T-cell (primary cell): ENCODE measurements at regions not wholly inside any gene's neighbourhood (a gene's known extent, or its start where the extent isn't known, plus 50 kb on each side); places are given as distances from the start of the nearest gene placed in this dataset.

Experiments
- ATAC-seq, 4 experiments: fragments of 200-7000 bp in 3 of 4; fragments of 150-1000 bp in 1 of 4; cut with Tn5 transposase; replicated peaks in 1 of 4; 1 replicate in 3 of 4; 2 replicates in 1 of 4; pipeline ENCODE4 v1.10.0; 2021; ENCODE audit warnings: moderate library complexity in 3 of 4, mild to moderate bottlenecking in 2 of 4, moderate number of reproducible peaks in 1 of 4
- CTCF ChIA-PET, 2 donors: fragments of 300-600 bp; sonication (Branson Sonifier 250); formaldehyde crosslinking; loops; one replicate each; lab custom pipeline; 2022; ENCODE audit warnings: antibody characterized with exemption in 2 of 2; lab: Charles Lee
- POLR2A ChIA-PET, 2 donors: fragments of 300-600 bp; sonication (Branson Sonifier 250); formaldehyde crosslinking; loops; one replicate each; lab custom pipeline; 2022; ENCODE audit warnings: antibody characterized with exemption in 2 of 2; lab: Charles Lee
- DNase-seq, 35 experiments: peaks; one replicate each; pipeline versions ENCODE4 v3.0.0 to v3.0.0-alpha.2; 2013 to 2023
- H3K27ac ChIP-seq: one replicate; pipeline ENCODE4 v1.5.1; 2013; ENCODE audit warnings: low read length
- H3K27me3 ChIP-seq, 2 experiments: replicated peaks in 1 of 2; 1 replicate in 1 of 2; 2 replicates in 1 of 2; pipeline versions ENCODE4 v1.6.1 to v1.7.0; 2013; ENCODE audit warnings: low read length in 1 of 2, mixed read lengths in 1 of 2; ENCODE audit not compliant: control insufficient read depth in 2 of 2, insufficient read depth in 2 of 2; ENCODE audit errors: extremely low read depth in 1 of 2
- H3K36me3 ChIP-seq, 2 donors: 1 replicate in 1 of 2; 2 replicates in 1 of 2; pipeline versions ENCODE4 v1.6.1 to v1.7.0; 2013; ENCODE audit warnings: low read length in 1 of 2; ENCODE audit not compliant: control insufficient read depth in 2 of 2, insufficient read depth in 1 of 2; ENCODE audit errors: extremely low read depth in 1 of 2
- H3K4me1 ChIP-seq, 2 experiments: 1 replicate in 1 of 2; 2 replicates in 1 of 2; pipeline versions ENCODE4 v1.6.1 to v1.7.0; 2013; ENCODE audit warnings: low read length in 2 of 2, mixed read lengths in 1 of 2; ENCODE audit not compliant: insufficient read depth in 2 of 2, control insufficient read depth in 1 of 2; ENCODE audit errors: extremely low read depth in 1 of 2
- H3K4me3 ChIP-seq, 2 donors: 1 replicate in 1 of 2; 2 replicates in 1 of 2; pipeline versions ENCODE4 v1.5.1 to v1.7.0; 2013; ENCODE audit warnings: mild to moderate bottlenecking in 2 of 2, low read length in 1 of 2, moderate library complexity in 1 of 2; ENCODE audit not compliant: control insufficient read depth in 1 of 2; ENCODE audit errors: extremely low read depth in 1 of 2
- H3K9me3 ChIP-seq: 2 replicates; pipeline ENCODE4 v1.7.0; 2013
- H3K27ac Mint-ChIP-seq, 2 donors: one replicate each; pipeline ENCODE4 v1.8.0; 2020 to 2021; ENCODE audit warnings: mild to moderate bottlenecking in 2 of 2, mixed read lengths in 2 of 2
- H3K27me3 Mint-ChIP-seq, 2 donors: one replicate each; pipeline ENCODE4 v1.8.0; 2021 to 2022; ENCODE audit warnings: mixed read lengths in 2 of 2
- H3K36me3 Mint-ChIP-seq: one replicate; pipeline ENCODE4 v1.8.0; 2021; ENCODE audit warnings: mixed read lengths
- H3K4me1 Mint-ChIP-seq, 3 donors: one replicate each; pipeline ENCODE4 v1.8.0; 2020 to 2022; ENCODE audit warnings: mixed read lengths in 3 of 3, mild to moderate bottlenecking in 1 of 3
- H3K4me3 Mint-ChIP-seq, 3 donors: one replicate each; pipeline ENCODE4 v1.8.0; 2020 to 2022; ENCODE audit warnings: mild to moderate bottlenecking in 3 of 3, mixed read lengths in 3 of 3, moderate library complexity in 3 of 3
- H3K9me3 Mint-ChIP-seq, 3 donors: one replicate each; pipeline ENCODE4 v1.8.0; 2020 to 2022; ENCODE audit warnings: mixed read lengths in 3 of 3
- WGBS: methylation state at CpG from one replicate; pipeline ENCODE4 v1.1.5; 2013; ENCODE audit warnings: missing lambda C conversion rate; ENCODE audit not compliant: insufficient coverage; 5-methylcytosine and 5-hydroxymethylcytosine counted together

DNA sequence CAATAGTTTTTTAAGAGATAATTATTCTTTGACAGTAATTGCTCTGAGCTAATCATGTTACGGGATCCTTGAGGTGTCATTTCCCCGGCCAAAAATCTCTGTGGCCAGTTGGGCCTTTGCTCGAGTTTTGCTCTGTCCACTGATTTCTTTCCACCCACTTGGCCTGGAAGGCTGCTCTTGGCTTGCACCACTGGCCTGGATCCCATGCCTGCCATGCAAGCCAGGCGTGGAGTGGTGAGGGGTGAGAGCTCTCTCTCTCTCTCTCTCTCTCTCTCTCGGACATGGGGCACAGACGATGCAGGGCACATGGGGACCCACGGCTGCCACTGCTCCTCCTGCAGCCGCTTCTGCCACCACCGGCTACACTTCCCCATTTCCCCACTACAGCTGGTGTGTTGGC is 853.0 kb upstream of the GCFC2 start:
- CTCF ChIA-PET, result interaction anchor here in 1 of 2 donors (0.6 kb wide), 1 partner anchor 59 kb away, joined by 4 read pairs; no protein-coding TSS in a partner anchor
- H3K9me3 ChIP-seq, result no peaks in the 10 kb centered on the region
- H3K27ac Mint-ChIP-seq, result no peak overlapping the region
- no peaks in the 10 kb centered on the region for H3K36me3 ChIP-seq
- H3K36me3 Mint-ChIP-seq, result no peaks in the 10 kb centered on the region
- ATAC-seq, result no peak
- H3K4me3 ChIP-seq, result no peak overlapping the region
- WGBS, result 96% methylated on average over 4 of the region's 9 CpGs
- no peaks in the 10 kb centered on the region for H3K27me3 Mint-ChIP-seq
- H3K4me1 Mint-ChIP-seq, result no peaks in the 10 kb centered on the region
- no peak overlapping the region for H3K27ac ChIP-seq
- no peak for DNase-seq
- no peaks in the 10 kb centered on the region for H3K4me1 ChIP-seq
- peaks cover 0 to 8% (median 0%) of the 10 kb centered on the region in 3 donors for H3K9me3 Mint-ChIP-seq
- no peaks in the 10 kb centered on the region for H3K27me3 ChIP-seq
- POLR2A ChIA-PET, result no interaction called here
- H3K4me3 Mint-ChIP-seq, result no peak overlapping the region

DNA sequence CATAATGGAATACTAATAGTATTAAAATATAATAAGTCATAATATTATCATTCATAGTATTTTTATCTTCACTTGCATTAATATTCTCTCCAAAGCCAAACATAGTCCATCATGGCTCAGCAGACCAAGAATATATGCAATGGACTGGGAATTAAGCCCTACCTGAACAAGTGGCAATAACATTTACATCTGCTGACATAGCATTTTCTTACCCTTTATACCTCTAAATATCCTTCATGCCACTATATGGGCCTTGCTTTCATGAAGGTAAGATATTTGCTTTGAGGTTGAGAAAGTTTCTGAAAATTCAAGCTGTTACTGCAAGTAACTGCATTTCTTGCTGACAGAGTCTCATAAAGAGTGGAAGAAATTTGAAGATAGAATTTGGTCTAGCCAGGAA is 847.4 kb upstream of the GCFC2 start:
- ChIA-PET POLR2A (no interaction called here), CTCF (no interaction called here)
- H3K4me1 Mint-ChIP-seq, result no peaks in the 10 kb centered on the region
- Histone ChIP-seq H3K27ac (no peak overlapping the region), H3K36me3 (no peaks in the 10 kb centered on the region), H3K4me3 (no peak overlapping the region), H3K9me3 (no peaks in the 10 kb centered on the region), H3K4me1 (no peaks in the 10 kb centered on the region), H3K27me3 (no peaks in the 10 kb centered on the region)
- peaks cover 0 to 3% (median 0%) of the 10 kb centered on the region in 3 donors for H3K9me3 Mint-ChIP-seq
- ATAC-seq (no peak), DNase-seq (no peak)
- no peak overlapping the region for H3K27ac Mint-ChIP-seq
- no peaks in the 10 kb centered on the region for H3K36me3 Mint-ChIP-seq
- no peaks in the 10 kb centered on the region for H3K27me3 Mint-ChIP-seq
- H3K4me3 Mint-ChIP-seq, result no peak overlapping the region

DNA sequence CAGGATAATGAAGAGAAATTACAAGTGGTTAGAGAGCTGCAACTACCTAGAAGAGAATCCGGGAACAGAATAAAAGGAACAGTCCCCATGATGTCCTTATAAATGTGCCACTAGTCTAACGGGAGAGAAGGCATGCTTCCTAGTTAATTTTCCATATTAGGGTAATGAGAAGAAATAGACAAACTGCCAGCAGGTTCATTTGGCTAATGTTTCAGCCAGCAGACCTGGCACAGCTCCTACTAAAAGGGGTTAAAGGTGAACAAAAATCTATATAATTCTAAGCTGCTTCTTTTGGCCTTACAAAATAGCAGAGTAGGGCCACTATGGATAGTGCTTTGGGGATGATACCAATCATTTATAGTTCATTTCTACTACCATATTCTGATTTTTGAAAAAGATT is 845.3 kb upstream of the GCFC2 start:
- H3K27me3 ChIP-seq, result no peaks in the 10 kb centered on the region
- ChIA-PET CTCF (no interaction called here), POLR2A (no interaction called here)
- 100% methylated on average over 1 of the region's 2 CpGs for WGBS
- Mint-ChIP-seq H3K4me1 (no peaks in the 10 kb centered on the region), H3K9me3 (peaks cover 0 to 3% (median 0%) of the 10 kb centered on the region in 3 donors), H3K27me3 (no peaks in the 10 kb centered on the region), H3K36me3 (no peaks in the 10 kb centered on the region), H3K4me3 (no peak overlapping the region), H3K27ac (no peak overlapping the region)
- no peaks in the 10 kb centered on the region for H3K4me1 ChIP-seq
- no peaks in the 10 kb centered on the region for H3K9me3 ChIP-seq
- DNase-seq, result no peak
- H3K36me3 ChIP-seq, result no peaks in the 10 kb centered on the region
- H3K27ac ChIP-seq, result no peak overlapping the region
- no peak for ATAC-seq
- H3K4me3 ChIP-seq, result no peak overlapping the region

DNA sequence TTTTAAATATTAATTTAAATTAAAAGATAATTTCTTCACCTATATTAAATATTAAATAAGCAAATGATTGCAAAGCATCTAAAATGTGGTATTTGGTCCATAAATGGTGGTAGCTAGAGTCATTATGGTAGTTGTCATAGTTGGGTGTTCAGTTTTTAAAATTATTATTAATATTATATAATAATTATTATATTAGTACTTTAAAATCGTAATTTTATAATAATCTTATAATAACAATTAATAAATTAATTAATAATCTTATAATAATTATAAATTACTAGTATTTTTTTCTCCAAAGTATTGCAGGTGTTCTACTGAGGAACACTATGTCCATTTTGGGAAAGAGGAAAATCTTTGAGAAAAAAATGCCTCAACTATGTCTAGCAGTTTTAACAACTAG is 835.5 kb upstream of the GCFC2 start:
- no peaks in the 10 kb centered on the region for H3K9me3 ChIP-seq
- Mint-ChIP-seq H3K27ac (no peak overlapping the region), H3K36me3 (no peaks in the 10 kb centered on the region), H3K9me3 (peaks cover 8 to 27% (median 18%) of the 10 kb centered on the region in 3 donors), H3K4me3 (no peak overlapping the region), H3K4me1 (no peaks in the 10 kb centered on the region), H3K27me3 (no peaks in the 10 kb centered on the region)
- ATAC-seq (no peak), DNase-seq (no peak)
- no peak overlapping the region for H3K4me3 ChIP-seq
- no peaks in the 10 kb centered on the region for H3K4me1 ChIP-seq
- H3K36me3 ChIP-seq, result no peaks in the 10 kb centered on the region
- no peak overlapping the region for H3K27ac ChIP-seq
- no peaks in the 10 kb centered on the region for H3K27me3 ChIP-seq
- ChIA-PET CTCF (no interaction called here), POLR2A (no interaction called here)
- no CpG with 5 or more reads among the region's 1 CpG for WGBS

DNA sequence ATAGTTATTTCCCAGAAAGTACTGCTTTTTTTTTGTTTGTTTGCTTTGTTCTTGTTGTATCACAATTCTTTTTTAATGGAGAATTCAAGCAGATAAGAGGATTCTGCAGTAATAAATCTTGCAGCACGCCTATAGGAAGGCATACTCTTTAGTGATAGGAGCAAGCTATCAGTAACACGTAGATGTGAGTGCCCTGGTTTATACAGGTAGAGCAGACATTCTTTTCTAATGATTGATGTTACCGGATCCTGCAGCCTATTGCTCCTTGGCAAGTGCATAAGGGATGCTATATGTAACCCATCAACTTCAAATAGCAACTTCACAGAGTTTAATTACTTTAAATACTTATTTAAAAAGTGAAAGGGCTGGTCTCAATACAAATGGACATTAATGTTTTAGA is 834.2 kb upstream of the GCFC2 start:
- no peak overlapping the region for H3K4me3 Mint-ChIP-seq
- H3K27ac Mint-ChIP-seq, result no peak overlapping the region
- H3K36me3 Mint-ChIP-seq, result no peaks in the 10 kb centered on the region
- no peaks in the 10 kb centered on the region for H3K27me3 ChIP-seq
- H3K4me1 ChIP-seq, result no peaks in the 10 kb centered on the region
- no peak overlapping the region for H3K4me3 ChIP-seq
- ATAC-seq, result no peak
- no peaks in the 10 kb centered on the region for H3K27me3 Mint-ChIP-seq
- H3K36me3 ChIP-seq, result no peaks in the 10 kb centered on the region
- no peak for DNase-seq
- POLR2A ChIA-PET, result no interaction called here
- H3K4me1 Mint-ChIP-seq, result no peaks in the 10 kb centered on the region
- H3K9me3 Mint-ChIP-seq, result peaks cover 11 to 33% (median 14%) of the 10 kb centered on the region in 3 donors
- no peaks in the 10 kb centered on the region for H3K9me3 ChIP-seq
- CTCF ChIA-PET, result no interaction called here
- 57% methylated on average over 2 of the region's 3 CpGs for WGBS
- H3K27ac ChIP-seq, result no peak overlapping the region

DNA sequence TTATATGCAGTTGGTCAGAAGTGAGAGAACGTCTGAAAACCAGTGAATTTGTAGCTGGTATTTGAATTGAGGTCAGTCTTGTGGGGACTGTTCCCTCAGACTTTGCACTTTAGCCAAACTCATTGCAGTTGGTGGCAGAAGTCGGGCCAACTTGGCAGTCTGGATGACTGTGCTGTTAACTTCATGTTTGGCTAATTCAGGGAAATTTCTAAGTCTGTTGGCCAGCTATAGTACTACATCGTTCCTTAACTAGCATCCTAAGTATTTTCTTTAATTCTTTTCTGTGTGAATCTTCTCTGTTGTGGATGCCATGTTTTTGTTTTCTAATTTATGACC is 806.8 kb upstream of the GCFC2 start:
- Histone ChIP-seq H3K36me3 (no peaks in the 10 kb centered on the region), H3K27ac (no peak overlapping the region), H3K27me3 (no peaks in the 10 kb centered on the region), H3K9me3 (no peaks in the 10 kb centered on the region), H3K4me1 (no peaks in the 10 kb centered on the region), H3K4me3 (no peak overlapping the region)
- ATAC-seq (no peak), DNase-seq (no peak)
- Mint-ChIP-seq H3K27ac (no peak overlapping the region), H3K27me3 (no peaks in the 10 kb centered on the region), H3K9me3 (peaks cover 18 to 33% (median 23%) of the 10 kb centered on the region in 3 donors), H3K4me1 (no peaks in the 10 kb centered on the region), H3K4me3 (no peak overlapping the region), H3K36me3 (no peaks in the 10 kb centered on the region)
- ChIA-PET CTCF (no interaction called here), POLR2A (no interaction called here)
- 27% methylated on average over 1 of the region's 3 CpGs for WGBS

DNA sequence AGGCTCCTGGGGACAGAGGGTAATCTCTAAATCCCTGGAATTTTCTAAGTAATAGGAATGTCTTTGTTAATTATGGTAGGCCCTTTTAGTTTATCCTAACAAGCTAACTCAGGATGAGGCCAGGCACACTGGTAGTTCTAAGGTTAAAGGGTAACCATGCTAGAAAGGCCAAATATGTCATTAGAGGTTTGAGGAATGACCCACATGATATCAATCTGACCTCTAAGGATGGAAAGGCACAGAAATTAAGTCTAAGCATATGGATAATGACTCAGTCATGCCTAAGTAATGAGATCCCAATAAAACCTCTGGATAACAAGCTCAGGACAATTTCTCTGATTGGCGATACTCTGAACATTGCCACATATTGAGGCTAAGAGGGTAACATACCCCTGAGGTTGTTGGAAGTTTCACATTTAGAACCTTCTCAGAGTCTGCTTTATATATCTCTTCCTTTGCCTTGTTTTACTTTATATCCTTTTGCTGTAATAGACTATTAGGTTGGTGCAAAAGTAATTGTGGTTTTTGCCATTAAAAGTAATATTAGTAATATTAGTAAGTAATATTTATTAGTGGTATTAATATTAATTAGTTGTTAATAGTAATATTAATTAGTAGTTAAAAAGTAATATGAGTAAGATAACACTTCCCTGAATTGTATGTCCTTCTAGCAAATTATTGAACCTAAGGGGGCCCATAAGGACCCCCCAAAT is 806.3 kb upstream of the GCFC2 start:
- Histone ChIP-seq H3K27me3 (no peaks in the 10 kb centered on the region), H3K9me3 (no peaks in the 10 kb centered on the region), H3K4me1 (no peaks in the 10 kb centered on the region), H3K27ac (no peak overlapping the region), H3K4me3 (no peak overlapping the region), H3K36me3 (no peaks in the 10 kb centered on the region)
- ChIA-PET CTCF (interaction anchor here in 1 of 2 donors (0.6 kb wide), 1 partner anchor 11 kb away, joined by 4 read pairs; no protein-coding TSS in a partner anchor), POLR2A (no interaction called here)
- no peak for ATAC-seq
- no peak for DNase-seq
- H3K36me3 Mint-ChIP-seq, result no peaks in the 10 kb centered on the region
- no peaks in the 10 kb centered on the region for H3K4me1 Mint-ChIP-seq
- WGBS, result no CpG with 5 or more reads among the region's 1 CpG
- H3K4me3 Mint-ChIP-seq, result no peak overlapping the region
- peaks cover 13 to 30% (median 20%) of the 10 kb centered on the region in 3 donors for H3K9me3 Mint-ChIP-seq
- no peaks in the 10 kb centered on the region for H3K27me3 Mint-ChIP-seq
- H3K27ac Mint-ChIP-seq, result no peak overlapping the region
